ENCODE measurements at regions not wholly inside any gene's neighbourhood (a gene's known extent, or its start where the extent isn't known, plus 50 kb on each side); places are given as distances from the start of the nearest gene placed in this dataset.
"Not testable (repeated sequence)": the region's sequence is repeated elsewhere in the genome, so short reads cannot be mapped to it uniquely, and the experiment has no call there.

DNA sequence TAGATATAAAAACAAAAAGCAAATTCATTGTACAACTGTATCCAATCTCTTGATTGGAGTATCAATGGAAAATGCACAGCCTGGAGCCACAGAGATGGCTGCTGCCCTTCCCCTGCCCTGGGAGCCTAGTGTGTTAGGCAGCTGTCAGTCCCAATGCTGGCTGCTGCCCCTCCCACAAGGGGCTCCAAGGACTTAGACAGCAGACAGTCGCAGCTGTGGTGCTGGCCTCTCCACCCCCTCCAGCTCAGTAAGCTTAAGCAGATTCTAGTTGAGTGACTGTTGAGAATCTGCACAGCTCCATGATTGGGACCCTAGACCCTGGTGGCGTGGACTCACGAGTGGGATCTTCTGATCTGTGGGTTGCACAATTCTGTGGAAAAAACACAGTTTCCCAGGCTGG is 1511.2 kb downstream of the FAM181B start:
- DNase-seq, result no peak
- in situ Hi-C loops (cut with MboI; ENCODE audit: low pct_unique_long_range_greater_than_20kb, low sequenced_read_pairs), result no loop called here

DNA sequence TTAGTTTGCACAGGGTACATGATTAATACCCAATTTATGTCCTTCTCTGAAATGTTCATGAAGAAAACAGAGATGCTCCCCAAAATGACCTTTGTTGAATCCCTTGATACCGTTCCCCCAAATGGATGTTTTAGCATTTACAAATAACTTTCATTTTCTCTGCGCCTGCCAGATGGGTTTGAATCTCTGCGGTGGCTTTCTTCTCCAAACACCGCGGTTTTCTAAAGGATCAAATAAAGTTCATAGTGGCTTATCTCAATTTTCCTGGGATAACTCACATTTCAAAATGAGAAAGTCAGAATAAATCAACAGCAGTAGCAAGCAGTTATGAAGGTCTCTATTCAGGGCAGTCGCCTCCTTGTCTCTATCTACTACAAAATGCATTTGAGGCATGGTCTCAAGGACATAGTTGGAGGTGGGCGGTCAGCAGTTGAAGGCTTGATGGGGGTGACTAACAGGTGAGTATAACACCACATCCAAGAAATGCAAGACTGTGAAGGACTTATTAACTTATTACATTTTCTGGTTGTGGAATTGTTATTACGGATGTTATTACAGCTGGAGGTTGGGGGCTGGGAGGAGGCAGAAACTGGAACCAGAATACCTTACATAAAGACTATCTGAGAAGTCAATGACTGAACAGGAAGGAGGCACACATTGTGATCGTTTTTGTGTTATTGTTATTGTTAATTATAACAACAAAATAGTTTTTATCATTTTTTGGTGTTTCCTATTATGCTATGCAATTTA is 1513.3 kb downstream of the FAM181B start:
- DNase-seq, result no peak
- in situ Hi-C loops (cut with MboI; ENCODE audit: low pct_unique_long_range_greater_than_20kb, low sequenced_read_pairs), result no loop called here

DNA sequence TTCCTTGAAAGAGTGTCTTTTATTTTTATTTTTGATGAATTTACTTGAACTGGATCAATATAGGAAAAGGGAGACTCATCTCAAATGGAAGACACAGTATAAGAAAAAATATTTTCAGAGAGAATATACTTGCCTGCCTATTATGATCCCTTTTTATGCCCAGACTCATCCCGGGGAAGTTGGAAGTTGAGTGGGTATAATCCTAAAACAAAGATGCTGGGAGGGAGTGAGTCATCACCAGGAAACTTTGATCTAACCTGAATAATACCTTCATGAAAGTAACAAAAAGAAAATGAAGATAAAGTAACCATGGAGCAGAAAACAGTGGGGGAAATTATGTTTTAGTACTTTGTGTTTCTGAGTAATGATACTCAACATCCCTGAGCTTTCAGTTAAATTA is 1514.0 kb downstream of the FAM181B start:
- in situ Hi-C loops (cut with MboI; ENCODE audit: low pct_unique_long_range_greater_than_20kb, low sequenced_read_pairs), result no loop called here
- no peak for DNase-seq

DNA sequence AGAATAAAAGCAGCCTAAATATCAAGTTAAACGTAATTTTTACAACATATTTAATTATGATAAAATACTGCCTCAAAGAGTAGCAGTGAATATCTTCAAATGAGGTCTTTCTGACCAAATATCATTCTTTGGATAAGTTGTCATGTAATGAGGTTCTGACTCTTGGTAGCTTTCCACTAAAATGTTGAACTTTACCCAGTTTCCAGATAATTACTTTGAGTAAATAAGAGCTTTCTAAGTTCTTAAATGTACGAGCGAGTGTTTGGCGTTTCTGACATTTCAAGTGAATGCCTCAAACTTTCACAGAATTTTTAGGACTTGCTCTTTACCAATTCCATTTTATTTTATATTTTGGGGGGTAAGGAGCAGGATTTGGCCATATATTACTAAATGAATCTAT is 1515.2 kb downstream of the FAM181B start:
- no peak for DNase-seq
- in situ Hi-C loops (cut with MboI; ENCODE audit: low pct_unique_long_range_greater_than_20kb, low sequenced_read_pairs), result no loop called here

DNA sequence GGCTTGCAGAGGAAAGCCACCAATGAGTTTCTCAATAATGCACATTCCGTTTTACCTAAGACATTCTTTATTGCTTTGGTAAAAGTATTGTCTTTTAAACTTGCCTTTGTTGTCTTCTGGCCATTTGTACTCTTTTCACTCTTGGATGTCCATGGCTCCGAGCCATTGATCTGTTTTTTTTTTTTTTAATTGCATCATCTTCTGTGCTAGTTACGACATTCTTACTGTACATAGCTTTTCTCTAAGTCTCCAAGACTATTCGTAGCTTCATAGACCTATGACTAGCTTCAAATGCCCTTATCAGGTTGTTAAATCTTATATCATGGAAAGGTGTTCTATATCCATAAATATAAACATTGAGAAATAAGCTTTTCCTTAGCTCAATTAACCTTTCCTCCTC is 1522.6 kb downstream of the FAM181B start:
- no peak for DNase-seq
- in situ Hi-C loops (cut with MboI; ENCODE audit: low pct_unique_long_range_greater_than_20kb, low sequenced_read_pairs), result no loop called here

DNA sequence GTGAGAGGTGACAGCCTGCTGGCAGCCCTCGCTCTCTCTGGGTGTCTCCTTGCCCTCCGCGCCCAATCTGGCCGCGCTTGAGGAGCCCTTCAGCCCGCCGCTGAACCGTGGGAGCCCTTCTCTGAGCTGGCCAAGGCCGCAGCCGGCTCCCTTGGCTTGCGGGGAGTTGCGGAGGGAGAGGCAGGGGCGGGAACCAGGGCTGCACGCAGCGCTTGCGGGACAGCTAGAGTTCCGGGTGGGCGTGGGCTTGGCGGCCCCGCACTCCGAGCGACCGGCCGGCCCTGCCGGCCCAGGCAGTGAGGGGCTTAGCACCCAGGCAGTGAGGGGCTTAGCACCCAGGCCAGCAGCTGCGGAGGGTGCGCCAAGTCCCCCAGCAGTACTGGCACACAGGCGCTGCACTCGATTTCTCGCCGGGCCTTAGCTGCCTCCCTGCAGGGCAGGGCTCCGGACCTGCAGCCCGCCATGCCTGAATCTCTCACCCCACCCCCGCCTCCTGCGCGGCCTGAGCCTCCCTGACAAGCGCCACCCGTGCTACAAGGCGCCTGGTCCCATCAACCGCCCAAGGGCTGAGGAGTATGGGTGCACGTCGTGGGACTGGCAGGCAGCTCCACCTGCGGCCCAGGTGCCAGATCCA is 1526.1 kb downstream of the FAM181B start:
- no peak for DNase-seq
- in situ Hi-C loops (cut with MboI; ENCODE audit: low pct_unique_long_range_greater_than_20kb, low sequenced_read_pairs), result no loop called here

DNA sequence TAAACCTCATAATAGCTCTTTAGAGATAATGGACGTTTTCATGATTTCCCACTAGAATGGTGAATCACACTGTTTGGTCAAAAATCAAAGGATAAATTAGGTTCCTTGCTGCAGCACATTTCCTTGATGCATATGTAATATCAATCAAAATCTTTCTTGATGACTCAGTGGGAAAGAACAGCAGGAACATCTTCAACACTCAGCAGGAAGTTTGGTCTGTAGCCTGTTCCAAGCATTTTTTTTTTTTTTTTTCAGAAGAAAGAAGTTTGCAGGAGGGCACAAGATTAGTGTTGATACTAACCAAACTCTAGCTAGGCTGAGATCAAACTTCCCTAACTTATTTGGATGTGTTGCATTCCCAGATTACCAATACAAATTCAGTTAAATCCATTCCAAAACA is 1529.8 kb downstream of the FAM181B start:
- in situ Hi-C loops (cut with MboI; ENCODE audit: low pct_unique_long_range_greater_than_20kb, low sequenced_read_pairs), result no loop called here

DNA sequence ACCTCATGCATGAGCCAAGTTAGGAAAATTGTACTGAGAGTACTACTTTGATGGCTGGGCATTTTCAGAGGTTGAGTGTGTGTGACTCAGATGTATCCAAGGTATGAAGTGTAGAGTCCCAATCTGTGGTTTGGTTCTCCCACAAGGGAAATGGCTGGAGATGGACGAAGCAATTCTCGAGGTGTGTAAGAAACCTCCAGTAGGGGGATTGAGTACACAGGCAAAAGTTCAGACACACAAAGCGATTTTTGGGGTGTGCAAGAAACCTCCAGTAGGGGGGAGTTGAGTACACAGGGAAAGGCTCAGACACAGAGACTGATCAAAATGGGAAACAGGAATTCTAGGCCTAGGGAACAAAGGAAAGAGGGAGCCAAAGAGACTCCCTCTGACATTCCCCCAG is 1536.3 kb downstream of the FAM181B start:
- in situ Hi-C loops (cut with MboI; ENCODE audit: low pct_unique_long_range_greater_than_20kb, low sequenced_read_pairs), result no loop called here
- no peak for DNase-seq

More for the DNA sequence above, 1529.8 kb downstream of the FAM181B start:
- DNase-seq, result no peak

DNA sequence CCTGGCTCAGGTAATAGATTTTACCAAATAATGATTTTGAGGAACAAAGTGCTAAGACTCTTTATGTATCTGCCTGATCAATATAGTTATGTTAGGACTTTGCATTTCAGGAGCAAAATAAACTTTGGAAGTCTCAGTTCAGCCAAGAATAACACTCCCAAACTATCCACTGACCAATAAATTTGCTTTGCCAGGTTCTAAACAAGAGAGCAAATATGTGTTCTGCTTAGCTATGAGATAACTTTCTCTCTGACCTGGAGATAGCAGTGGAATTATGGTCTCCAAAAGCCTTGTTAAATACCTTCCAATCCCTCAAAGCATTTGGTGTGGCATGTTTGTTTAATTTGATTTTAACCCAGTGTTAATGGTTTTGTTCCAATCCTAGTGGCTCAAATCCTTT is 1541.1 kb downstream of the FAM181B start:
- DNase-seq, result no peak
- in situ Hi-C loops (cut with MboI; ENCODE audit: low pct_unique_long_range_greater_than_20kb, low sequenced_read_pairs), result no loop called here

DNA sequence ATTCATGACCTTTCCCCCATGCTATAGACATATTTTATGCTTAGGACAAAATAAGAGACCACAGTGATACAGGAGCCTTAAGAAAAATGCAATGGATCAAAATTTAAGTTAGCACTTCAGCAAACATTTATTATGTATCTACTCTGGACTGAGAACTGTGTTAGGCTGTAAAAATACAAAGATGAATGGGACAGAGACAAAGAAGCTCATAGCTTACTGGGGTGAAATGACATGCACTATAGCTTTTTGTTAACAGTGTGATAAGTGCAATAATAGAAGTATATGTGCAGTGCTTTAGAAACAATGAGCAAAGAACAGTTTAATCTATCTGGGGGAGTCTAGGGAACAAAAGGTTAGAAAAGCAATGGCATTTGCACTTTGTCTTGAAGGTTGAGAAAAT is 1543.1 kb downstream of the FAM181B start:
- DNase-seq, result no peak
- in situ Hi-C loops (cut with MboI; ENCODE audit: low pct_unique_long_range_greater_than_20kb, low sequenced_read_pairs), result no loop called here

DNA sequence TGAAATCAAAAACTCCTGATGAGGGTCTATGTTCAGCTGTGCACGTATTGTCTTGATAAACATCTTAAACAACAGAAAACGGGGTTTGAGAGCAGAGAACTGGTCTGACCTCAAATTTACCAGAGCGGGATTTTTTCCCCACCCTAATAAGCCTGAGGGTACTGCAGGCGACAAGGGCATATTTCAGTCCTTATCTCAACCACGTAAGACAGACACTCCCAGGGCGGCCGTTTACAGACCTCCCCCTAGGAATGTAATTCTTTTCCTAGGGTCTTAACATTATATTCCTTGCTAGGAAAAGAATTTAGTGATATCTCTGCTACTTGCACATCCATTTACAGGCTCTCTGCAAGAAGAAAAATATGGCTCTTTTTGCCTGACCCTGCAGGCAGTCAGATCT is 1546.6 kb downstream of the FAM181B start:
- in situ Hi-C loops (cut with MboI; ENCODE audit: low pct_unique_long_range_greater_than_20kb, low sequenced_read_pairs); DNase-seq: not testable (repeated sequence)

DNA sequence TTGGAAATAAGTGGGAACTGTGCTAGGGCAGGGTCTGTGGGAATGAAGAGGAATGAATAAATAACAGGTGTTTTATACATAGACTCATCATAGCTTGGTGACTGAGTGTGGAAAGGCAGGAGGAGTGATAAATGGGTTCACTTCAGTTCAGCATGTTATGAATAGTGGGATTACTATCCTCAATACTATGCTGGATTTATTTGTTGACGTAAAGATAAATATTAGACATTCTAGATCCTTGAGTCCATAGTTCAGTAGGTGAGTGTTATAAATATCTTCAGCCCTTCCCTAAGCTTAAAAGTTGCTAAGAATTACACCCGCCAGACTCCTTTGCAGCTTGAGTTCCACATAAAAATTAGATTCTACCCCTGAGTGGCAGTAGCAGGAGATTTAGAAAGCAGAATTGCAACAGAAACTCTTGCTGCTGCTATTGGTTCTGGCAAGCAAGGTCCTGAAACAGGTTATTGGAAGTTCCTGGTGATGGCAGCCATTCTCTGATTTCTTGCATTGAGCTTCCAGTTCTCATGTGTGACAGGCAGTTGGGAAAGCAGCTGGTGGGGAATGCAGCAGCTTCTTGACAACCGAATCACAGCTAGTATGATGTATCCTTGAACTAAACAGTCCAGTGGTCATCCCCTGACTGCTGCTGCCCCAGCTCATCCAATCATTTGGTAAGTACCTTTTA is 1558.9 kb downstream of the FAM181B start:
- in situ Hi-C loops (cut with MboI; ENCODE audit: low pct_unique_long_range_greater_than_20kb, low sequenced_read_pairs), result no loop called here
- DNase-seq, result no peak

DNA sequence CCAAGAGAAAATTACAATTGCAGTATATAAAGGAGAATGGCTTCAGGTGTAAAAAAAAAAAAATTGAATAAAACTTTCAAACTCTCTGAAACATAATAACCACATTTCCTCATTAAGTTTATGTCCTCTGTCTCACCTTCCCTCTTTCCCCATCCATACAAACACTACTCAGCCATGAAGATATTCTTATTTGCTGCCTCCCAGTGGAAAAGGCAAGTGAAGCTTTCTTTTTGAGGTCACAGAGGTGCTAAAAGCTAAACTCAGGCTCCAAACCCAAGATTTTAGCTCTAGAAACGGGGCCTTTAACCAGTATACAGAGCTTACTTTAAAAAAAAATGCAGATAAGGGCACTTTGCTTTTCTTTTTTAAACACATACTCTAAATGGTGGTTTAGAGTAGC is 1568.5 kb downstream of the FAM181B start:
- no peak for DNase-seq
- in situ Hi-C loops (cut with MboI; ENCODE audit: low pct_unique_long_range_greater_than_20kb, low sequenced_read_pairs), result no loop called here

DNA sequence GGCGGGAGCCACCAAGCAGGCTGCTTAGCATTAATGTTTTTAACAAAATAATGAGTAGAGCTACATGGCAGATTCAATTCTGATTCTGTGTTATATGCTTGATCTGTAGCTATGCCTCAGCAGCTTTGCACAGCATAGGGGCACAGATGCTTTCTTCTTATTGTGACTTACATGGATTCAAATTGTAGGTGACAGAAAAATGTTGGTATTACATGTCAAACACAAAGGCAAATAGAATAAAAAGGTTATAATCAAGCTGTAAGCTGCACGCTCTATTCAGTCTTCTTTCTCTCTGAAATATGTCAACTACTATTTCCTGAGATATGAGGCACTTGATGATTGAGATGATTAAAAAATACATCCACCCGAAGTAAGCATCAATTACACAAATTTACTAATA is 1573.8 kb downstream of the FAM181B start:
- no peak for DNase-seq
- in situ Hi-C loops (cut with MboI; ENCODE audit: low pct_unique_long_range_greater_than_20kb, low sequenced_read_pairs), result no loop called here

DNA sequence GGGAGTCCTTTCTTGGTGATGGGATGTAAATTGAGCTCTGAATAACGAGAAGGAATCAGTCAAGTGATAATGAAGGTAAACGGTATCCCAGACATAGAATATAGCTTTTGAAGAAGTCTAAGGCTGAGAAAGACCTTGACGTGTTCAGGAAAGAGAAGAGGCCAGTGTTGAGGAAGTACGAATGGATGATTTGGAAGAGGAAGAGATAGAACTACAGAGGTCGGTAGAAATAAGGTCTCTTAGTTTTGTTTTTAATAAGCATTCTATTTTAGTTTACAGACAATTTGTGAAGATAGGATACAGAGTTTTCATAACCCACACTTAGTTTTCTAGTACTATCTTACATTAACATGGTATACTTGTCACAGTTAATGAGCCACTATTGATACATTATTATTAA is 1598.1 kb downstream of the FAM181B start:
- no peak for DNase-seq
- in situ Hi-C loops (cut with MboI; ENCODE audit: low pct_unique_long_range_greater_than_20kb, low sequenced_read_pairs), result no loop called here

DNA sequence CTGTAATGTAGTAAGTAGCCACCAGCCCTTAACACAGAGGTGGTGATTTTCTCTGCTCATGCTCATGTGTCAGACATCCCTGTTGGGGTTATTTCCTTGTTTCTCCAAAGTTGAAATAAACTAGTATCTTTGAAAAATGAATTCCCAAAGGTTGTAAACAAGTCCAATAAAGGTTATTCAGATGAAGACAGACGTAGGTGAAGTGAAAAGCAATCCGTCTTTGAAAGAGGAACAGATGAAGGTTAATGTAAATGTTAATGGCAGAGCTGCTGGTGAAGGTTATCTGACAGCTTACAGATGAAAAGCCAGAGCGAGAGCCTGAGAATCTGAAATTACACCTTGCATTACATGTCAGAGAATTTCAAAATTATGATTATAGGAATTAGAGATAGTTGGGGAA is 1604.0 kb downstream of the FAM181B start:
- in situ Hi-C loops (cut with MboI; ENCODE audit: low pct_unique_long_range_greater_than_20kb, low sequenced_read_pairs), result no loop called here
- DNase-seq, result no peak

DNA sequence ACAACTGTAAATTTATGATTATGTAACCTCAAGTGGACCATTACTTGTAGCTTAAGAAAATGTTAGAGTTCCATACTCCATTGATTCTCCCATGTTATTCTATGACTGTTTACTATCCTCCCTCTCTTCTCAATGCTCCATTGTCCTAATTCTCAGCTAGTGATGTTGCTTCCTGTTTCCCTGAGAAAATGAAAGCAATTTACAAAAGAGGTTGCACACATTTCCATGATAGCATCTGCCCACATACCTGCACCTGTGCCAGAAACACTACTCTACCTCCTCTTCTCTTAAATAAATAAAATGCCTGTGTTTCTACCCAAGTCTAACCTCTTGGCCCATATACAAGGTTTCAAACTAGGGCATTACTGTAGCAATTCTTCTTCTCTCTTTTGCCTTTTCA is 1620.9 kb downstream of the FAM181B start:
- in situ Hi-C loops (cut with MboI; ENCODE audit: low pct_unique_long_range_greater_than_20kb, low sequenced_read_pairs), result no loop called here
- DNase-seq, result no peak

DNA sequence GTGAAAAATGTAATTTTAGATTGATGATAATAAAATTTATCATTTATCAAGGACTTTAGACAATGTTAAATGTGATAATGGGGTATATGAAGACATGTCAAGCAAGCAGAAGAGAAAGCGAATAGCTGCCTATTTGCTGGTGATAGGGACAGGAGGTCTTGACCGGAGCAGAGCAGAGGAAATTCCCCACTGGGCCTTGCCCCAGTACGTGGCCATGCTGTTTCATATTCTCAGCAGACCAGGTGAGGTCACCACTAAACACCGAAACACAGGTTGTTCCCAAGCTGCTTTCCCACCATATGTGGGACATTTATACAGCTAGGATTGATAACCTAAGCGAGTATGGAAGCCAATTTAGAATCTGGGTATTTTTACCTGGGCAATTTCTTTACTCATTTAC is 1629.6 kb downstream of the FAM181B start:
- in situ Hi-C loops (cut with MboI; ENCODE audit: low pct_unique_long_range_greater_than_20kb, low sequenced_read_pairs), result no loop called here
- no peak for DNase-seq

DNA sequence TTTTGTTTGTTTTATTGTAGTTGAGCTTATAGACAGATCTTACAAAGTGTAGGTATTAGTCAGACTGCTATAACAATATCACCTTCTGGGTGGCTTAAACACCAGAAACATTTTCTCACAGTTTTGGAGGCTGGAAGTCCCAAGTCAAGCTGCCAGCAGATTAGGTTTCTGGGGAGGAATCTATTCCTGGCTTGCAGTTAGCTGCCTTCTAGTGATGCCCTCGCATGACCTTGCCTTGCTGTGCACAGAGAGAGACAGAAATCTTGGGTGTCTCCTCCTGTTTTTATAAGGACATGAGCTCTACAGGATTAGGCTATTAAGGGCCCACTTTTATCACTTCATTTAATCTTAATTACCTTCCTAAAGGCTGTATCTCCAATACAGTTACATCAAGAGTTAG is 1635.2 kb downstream of the FAM181B start:
- no peak for DNase-seq
- in situ Hi-C loops (cut with MboI; ENCODE audit: low pct_unique_long_range_greater_than_20kb, low sequenced_read_pairs), result no loop called here

DNA sequence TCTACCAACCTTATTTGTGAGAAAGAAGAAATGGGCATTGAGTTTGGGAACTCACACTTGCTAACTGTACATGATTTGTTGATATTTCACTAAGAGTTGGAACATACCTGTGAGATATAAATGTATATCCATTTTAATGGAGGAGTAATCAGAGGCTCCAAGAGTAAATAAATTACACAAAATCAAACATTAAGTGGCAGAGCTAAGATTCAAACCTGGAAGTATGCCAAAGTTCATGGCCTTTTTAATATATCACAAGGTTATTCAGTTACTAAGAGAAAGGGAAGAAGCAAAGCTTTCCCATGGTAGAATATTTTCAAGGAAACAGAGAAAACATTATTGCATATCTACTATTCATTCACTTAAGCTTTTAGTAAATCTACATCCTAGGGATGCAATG is 1641.1 kb downstream of the FAM181B start:
- in situ Hi-C loops (cut with MboI; ENCODE audit: low pct_unique_long_range_greater_than_20kb, low sequenced_read_pairs), result no loop called here
- DNase-seq, result no peak

DNA sequence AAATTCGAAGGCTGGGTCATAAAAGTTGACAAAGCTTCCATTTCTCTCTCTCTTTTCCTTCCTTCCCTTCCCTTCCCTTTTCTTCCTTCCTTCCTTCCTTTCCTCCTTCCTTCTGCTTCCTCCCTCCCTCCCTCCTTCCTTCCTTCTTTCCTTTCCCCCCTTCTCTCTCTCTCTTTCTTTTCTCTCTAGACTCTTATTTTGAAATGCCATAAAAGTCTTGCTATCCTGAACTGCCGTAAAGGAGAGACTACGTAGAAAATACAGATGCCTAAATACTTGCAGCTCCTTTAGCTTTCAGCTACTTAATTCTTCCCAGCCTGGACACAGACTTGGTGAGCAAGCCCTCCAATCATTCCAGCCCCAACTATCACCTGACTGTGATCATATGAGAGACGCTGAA is 1644.4 kb downstream of the FAM181B start:
- no peak for DNase-seq
- in situ Hi-C loops (cut with MboI; ENCODE audit: low pct_unique_long_range_greater_than_20kb, low sequenced_read_pairs), result no loop called here
